Fibroblast of lung (primary cell): ENCODE measurements at regions not wholly inside any gene's neighbourhood (a gene's known extent, or its start where the extent isn't known, plus 50 kb on each side); places are given as distances from the start of the nearest gene placed in this dataset.

Source experiments
- DNase-seq, 2 donors: peaks; one replicate each; pipeline versions ENCODE4 v3.0.0 to v3.0.0-alpha.2; 2010; ENCODE audit warnings: low read depth in 2 of 2
- H2AFZ ChIP-seq: 2 replicates; pipeline ENCODE4 v1.5.1; 2012; ENCODE audit warnings: low read length, control low read depth, inconsistent platforms
- H3K27ac ChIP-seq: 2 replicates; pipeline ENCODE4 v1.5.1; 2011; ENCODE audit warnings: low read length, control low read depth; ENCODE audit not compliant: insufficient read depth
- H3K27me3 ChIP-seq: 2 replicates; pipeline ENCODE4 v1.5.1; 2011; ENCODE audit warnings: mild to moderate bottlenecking, low read length; ENCODE audit not compliant: control insufficient read depth, insufficient read depth
- H3K36me3 ChIP-seq: 2 replicates; pipeline ENCODE4 v1.5.1; 2011; ENCODE audit warnings: low read length; ENCODE audit not compliant: control insufficient read depth, insufficient read depth
- H3K4me1 ChIP-seq: 2 replicates; pipeline ENCODE4 v1.5.1; 2011; ENCODE audit warnings: low read length; ENCODE audit not compliant: control insufficient read depth, insufficient read depth; ENCODE audit errors: extremely low read depth
- H3K4me2 ChIP-seq: 2 replicates; pipeline ENCODE4 v1.5.1; 2011; ENCODE audit warnings: low read length, control low read depth; ENCODE audit not compliant: insufficient read depth; ENCODE audit errors: extremely low read depth
- H3K4me3 ChIP-seq, 4 experiments: fragments of 200-600 bp in 1 of 4; sonication (generic) in 1 of 4; replicated peaks in 1 of 4; 2 replicates each; pipeline ENCODE4 v1.5.1; 2011 to 2016; ENCODE audit warnings: low read length in 4 of 4, low read depth in 3 of 4, mild to moderate bottlenecking in 3 of 4, control low read depth in 2 of 4, inconsistent platforms in 1 of 4, mixed read lengths in 1 of 4; ENCODE audit not compliant: insufficient read depth in 1 of 4; ENCODE audit errors: control extremely low read depth in 1 of 4
- H3K79me2 ChIP-seq: 2 replicates; pipeline ENCODE4 v1.5.1; 2012; ENCODE audit warnings: mild to moderate bottlenecking, low read length, inconsistent platforms; ENCODE audit not compliant: control insufficient read depth, insufficient read depth
- H3K9ac ChIP-seq: 2 replicates; pipeline ENCODE4 v1.5.1; 2011; ENCODE audit warnings: mild to moderate bottlenecking, low read length, control low read depth; ENCODE audit not compliant: insufficient read depth
- H3K9me3 ChIP-seq: 2 replicates; pipeline ENCODE4 v1.5.1; 2012; ENCODE audit warnings: low read depth, low read length; ENCODE audit not compliant: control insufficient read depth, insufficient read depth
- H4K20me1 ChIP-seq: 2 replicates; pipeline ENCODE4 v1.5.1; 2011; ENCODE audit warnings: low read length; ENCODE audit not compliant: control insufficient read depth, insufficient read depth; ENCODE audit errors: extremely low read depth
- CTCF ChIP-seq, 2 donors: IDR thresholded peaks in 1 of 2; conservative IDR thresholded peaks in 1 of 2; 1 replicate in 1 of 2; 2 replicates in 1 of 2; pipeline ENCODE4 v1.5.1; 2011 to 2012; ENCODE audit warnings: low read length in 2 of 2, control low read depth in 1 of 2, inconsistent platforms in 1 of 2, low read depth in 1 of 2, mild to moderate bottlenecking in 1 of 2
- EZH2 ChIP-seq: IDR thresholded peaks from 2 replicates; pipeline ENCODE4 v1.5.1; 2012; ENCODE audit warnings: low read length, control low read depth, mild to moderate bottlenecking; ENCODE audit errors: missing control alignments

- TF ChIP-seq EZH2 (no peak), CTCF (conservative IDR thresholded peaks at IDR 0.05 in 1 of 2, IDR thresholded peaks at IDR 0.05 in 1 of 2; ENCODE audit: low read depth in 1 of 2, low read length in 2 of 2) (no peak)
- H3K4me1 ChIP-seq, result no peaks in the 10 kb centered on the region
Observed at GRCh38 chr1:14529475-14529874, 69.0 kb upstream of the KAZN start.

GRCh38 chr1:14531519-14531918, 67.0 kb upstream of the KAZN start:
- Histone ChIP-seq H3K27me3 (no peaks in the 10 kb centered on the region), H3K4me3 (no peak overlapping the region), H3K79me2 (no peaks in the 10 kb centered on the region), H3K27ac (no peak overlapping the region), H3K4me2 (no peak overlapping the region), H3K9me3 (no peaks in the 10 kb centered on the region), H2AFZ (no peak overlapping the region), H3K36me3 (no peaks in the 10 kb centered on the region), H3K4me1 (no peaks in the 10 kb centered on the region), H4K20me1 (no peaks in the 10 kb centered on the region), H3K9ac (no peak overlapping the region)
- TF ChIP-seq CTCF (conservative IDR thresholded peaks at IDR 0.05 in 1 of 2, IDR thresholded peaks at IDR 0.05 in 1 of 2; ENCODE audit: low read depth in 1 of 2, low read length in 2 of 2) (no peak), EZH2 (no peak)
- no peak for DNase-seq

More at GRCh38 chr1:14529475-14529874, 69.0 kb upstream of the KAZN start:
- Histone ChIP-seq H4K20me1 (no peaks in the 10 kb centered on the region), H3K27me3 (no peaks in the 10 kb centered on the region), H3K27ac (no peak overlapping the region), H2AFZ (no peak overlapping the region), H3K9me3 (no peaks in the 10 kb centered on the region), H3K36me3 (no peaks in the 10 kb centered on the region), H3K9ac (no peak overlapping the region), H3K4me2 (no peak overlapping the region), H3K4me3 (no peak overlapping the region), H3K79me2 (no peaks in the 10 kb centered on the region)
- no peak for DNase-seq

GRCh38 chr1:14535619-14536355, 62.7 kb upstream of the KAZN start:
- DNase-seq, result no peak
- no peaks in the 10 kb centered on the region for H3K36me3 ChIP-seq
- H3K9ac ChIP-seq, result no peak overlapping the region
- no peak overlapping the region for H3K27ac ChIP-seq
- no peaks in the 10 kb centered on the region for H3K4me1 ChIP-seq
- no peak overlapping the region for H3K4me2 ChIP-seq
- TF ChIP-seq CTCF (conservative IDR thresholded peaks at IDR 0.05 in 1 of 2, IDR thresholded peaks at IDR 0.05 in 1 of 2; ENCODE audit: low read depth in 1 of 2, low read length in 2 of 2) (no peak), EZH2 (no peak)
- H3K9me3 ChIP-seq, result no peaks in the 10 kb centered on the region
- no peaks in the 10 kb centered on the region for H3K27me3 ChIP-seq
- no peak overlapping the region for H2AFZ ChIP-seq
- no peak overlapping the region for H3K4me3 ChIP-seq
- H3K79me2 ChIP-seq, result no peaks in the 10 kb centered on the region
- no peaks in the 10 kb centered on the region for H4K20me1 ChIP-seq
